ENCODE measurements at regions not wholly inside any gene's neighbourhood (a gene's known extent, or its start where the extent isn't known, plus 50 kb on each side); places are given as distances from the start of the nearest gene placed in this dataset.

DNA sequence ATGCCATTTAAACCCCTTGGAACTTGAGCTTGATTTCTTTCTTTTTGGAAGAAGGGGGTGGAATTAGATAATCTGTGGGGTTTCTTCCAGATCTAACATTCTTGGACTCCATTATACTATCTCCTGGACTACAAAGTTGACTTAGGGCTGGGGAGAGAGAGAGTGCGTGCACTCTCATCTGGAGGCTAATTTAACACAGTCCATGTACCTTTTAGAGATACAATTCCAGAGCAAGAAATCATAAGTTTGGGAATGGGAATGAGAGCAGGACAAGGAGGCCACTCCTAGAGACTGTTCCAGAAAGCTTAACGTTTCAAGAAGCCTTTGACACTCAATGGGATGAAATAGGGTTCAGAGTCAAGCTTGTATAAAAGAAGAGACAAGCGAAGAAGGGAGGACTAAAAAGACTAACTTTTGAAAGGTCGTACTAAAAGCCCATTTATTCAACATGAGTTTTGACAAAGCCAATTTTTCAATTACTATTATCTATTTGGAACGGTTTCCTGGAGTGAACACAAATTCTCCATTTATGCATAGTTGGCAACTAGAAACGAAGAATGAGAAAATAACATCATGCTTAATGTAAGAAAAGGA, 83.4 kb downstream of the ACTL7B start:
- FAIRE-seq (no peak), DNase-seq (ENCODE audit: low read depth) (no peak)
- no peak overlapping the region for H3K4me2 ChIP-seq (ENCODE audit: low read length)
- TF ChIP-seq, protein P1, sequence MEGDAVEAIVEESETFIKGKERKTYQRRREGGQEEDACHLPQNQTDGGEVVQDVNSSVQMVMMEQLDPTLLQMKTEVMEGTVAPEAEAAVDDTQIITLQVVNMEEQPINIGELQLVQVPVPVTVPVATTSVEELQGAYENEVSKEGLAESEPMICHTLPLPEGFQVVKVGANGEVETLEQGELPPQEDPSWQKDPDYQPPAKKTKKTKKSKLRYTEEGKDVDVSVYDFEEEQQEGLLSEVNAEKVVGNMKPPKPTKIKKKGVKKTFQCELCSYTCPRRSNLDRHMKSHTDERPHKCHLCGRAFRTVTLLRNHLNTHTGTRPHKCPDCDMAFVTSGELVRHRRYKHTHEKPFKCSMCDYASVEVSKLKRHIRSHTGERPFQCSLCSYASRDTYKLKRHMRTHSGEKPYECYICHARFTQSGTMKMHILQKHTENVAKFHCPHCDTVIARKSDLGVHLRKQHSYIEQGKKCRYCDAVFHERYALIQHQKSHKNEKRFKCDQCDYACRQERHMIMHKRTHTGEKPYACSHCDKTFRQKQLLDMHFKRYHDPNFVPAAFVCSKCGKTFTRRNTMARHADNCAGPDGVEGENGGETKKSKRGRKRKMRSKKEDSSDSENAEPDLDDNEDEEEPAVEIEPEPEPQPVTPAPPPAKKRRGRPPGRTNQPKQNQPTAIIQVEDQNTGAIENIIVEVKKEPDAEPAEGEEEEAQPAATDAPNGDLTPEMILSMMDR (IDR thresholded peaks at IDR 0.05; ENCODE audit: insufficient read depth, low read depth, low read length) = no peak
- no peak for TF ChIP-seq EZH2 (IDR thresholded peaks at IDR 0.05; ENCODE audit: insufficient read depth, low read length)
- H3K4me1 ChIP-seq (ENCODE audit: insufficient read depth, low read length) = peaks cover 11% of the 10 kb centered on the region
- H3K9me3 Mint-ChIP-seq (ENCODE audit: unreplicated experiment) = peaks cover 6% of the 10 kb centered on the region
- no peak overlapping the region for H3K4me3 ChIP-seq (ENCODE audit: insufficient read depth, low read depth, low read length)
- peaks cover 20% of the 10 kb centered on the region for H3K27me3 Mint-ChIP-seq (ENCODE audit: low read depth, unreplicated experiment)
- peaks cover 3% of the 10 kb centered on the region for H4K20me1 ChIP-seq (ENCODE audit: insufficient read depth, low read length)
- no peak overlapping the region for H3K27ac ChIP-seq (ENCODE audit: low read depth, low read length)
- H3K9me3 ChIP-seq (ENCODE audit: insufficient read depth, low read depth, low read length) = no peaks in the 10 kb centered on the region
- H2AFZ ChIP-seq (ENCODE audit: low read depth, low read length) = no peak overlapping the region
- H3K36me3 ChIP-seq (ENCODE audit: insufficient read depth, low read length) = no peaks in the 10 kb centered on the region
- H3K27ac Mint-ChIP-seq (ENCODE audit: unreplicated experiment) = no peak overlapping the region
- no peak overlapping the region for H3K9ac ChIP-seq (ENCODE audit: low read length)
- H3K79me2 ChIP-seq (ENCODE audit: insufficient read depth, low read length) = no peaks in the 10 kb centered on the region
- H3K27me3 ChIP-seq (ENCODE audit: insufficient read depth, low read length) = peaks cover 30% of the 10 kb centered on the region
- peaks cover 16% of the 10 kb centered on the region for H3K4me1 Mint-ChIP-seq (ENCODE audit: low read depth, unreplicated experiment)
- H3K4me3 Mint-ChIP-seq (ENCODE audit: unreplicated experiment) = no peak overlapping the region
- H3K36me3 Mint-ChIP-seq (ENCODE audit: low read depth, unreplicated experiment) = peaks cover 2% of the 10 kb centered on the region

DNA sequence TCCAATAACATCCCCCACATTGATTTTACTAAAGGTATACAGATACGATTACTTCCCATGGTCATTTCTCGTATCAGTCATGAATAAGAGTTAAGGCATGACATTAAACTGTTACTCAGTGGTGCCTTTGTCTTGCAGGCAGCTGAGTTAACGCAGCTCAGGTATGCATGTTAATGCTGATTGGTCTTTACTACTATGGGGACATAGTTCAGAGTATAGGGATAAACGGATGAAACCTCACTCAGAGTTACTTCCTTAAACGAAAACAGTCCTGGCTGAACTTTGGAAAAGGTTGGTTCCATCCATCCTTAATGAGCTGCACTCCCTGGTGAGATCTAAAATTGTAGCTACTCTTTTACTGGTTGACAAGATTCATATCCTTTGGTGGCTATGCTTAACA, 87.0 kb downstream of the ACTL7B start:
- Mint-ChIP-seq H3K4me1 (ENCODE audit: low read depth, unreplicated experiment) (no peaks in the 10 kb centered on the region), H3K27me3 (ENCODE audit: low read depth, unreplicated experiment) (peaks cover 19% of the 10 kb centered on the region), H3K4me3 (ENCODE audit: unreplicated experiment) (no peak overlapping the region), H3K36me3 (ENCODE audit: low read depth, unreplicated experiment) (no peaks in the 10 kb centered on the region), H3K27ac (ENCODE audit: unreplicated experiment) (no peak overlapping the region), H3K9me3 (ENCODE audit: unreplicated experiment) (peaks cover 4% of the 10 kb centered on the region)
- no peak for FAIRE-seq
- Histone ChIP-seq H3K9ac (ENCODE audit: low read length) (no peak overlapping the region), H3K79me2 (ENCODE audit: insufficient read depth, low read length) (no peaks in the 10 kb centered on the region), H3K4me1 (ENCODE audit: insufficient read depth, low read length) (no peaks in the 10 kb centered on the region), H3K4me3 (ENCODE audit: insufficient read depth, low read depth, low read length) (no peak overlapping the region), H4K20me1 (ENCODE audit: insufficient read depth, low read length) (no peaks in the 10 kb centered on the region), H2AFZ (ENCODE audit: low read depth, low read length) (no peak overlapping the region), H3K27me3 (ENCODE audit: insufficient read depth, low read length) (peaks cover 11% of the 10 kb centered on the region), H3K4me2 (ENCODE audit: low read length) (no peak overlapping the region), H3K9me3 (ENCODE audit: insufficient read depth, low read depth, low read length) (no peaks in the 10 kb centered on the region), H3K36me3 (ENCODE audit: insufficient read depth, low read length) (no peaks in the 10 kb centered on the region), H3K27ac (ENCODE audit: low read depth, low read length) (no peak overlapping the region)
- DNase-seq (ENCODE audit: low read depth) = no peak
- TF ChIP-seq, protein P1 (IDR thresholded peaks at IDR 0.05; ENCODE audit: insufficient read depth, low read depth, low read length) = no peak
- no peak for TF ChIP-seq EZH2 (IDR thresholded peaks at IDR 0.05; ENCODE audit: insufficient read depth, low read length)

- Histone ChIP-seq H3K36me3 (ENCODE audit: insufficient read depth, low read length) (no peaks in the 10 kb centered on the region), H3K79me2 (ENCODE audit: insufficient read depth, low read length) (no peaks in the 10 kb centered on the region), H4K20me1 (ENCODE audit: insufficient read depth, low read length) (no peaks in the 10 kb centered on the region), H3K4me1 (ENCODE audit: insufficient read depth, low read length) (no peaks in the 10 kb centered on the region), H3K4me2 (ENCODE audit: low read length) (no peak overlapping the region), H3K27ac (ENCODE audit: low read depth, low read length) (no peak overlapping the region), H3K27me3 (ENCODE audit: insufficient read depth, low read length) (peaks cover 3% of the 10 kb centered on the region), H3K9ac (ENCODE audit: low read length) (no peak overlapping the region), H3K4me3 (ENCODE audit: insufficient read depth, low read depth, low read length) (no peak overlapping the region), H2AFZ (ENCODE audit: low read depth, low read length) (no peak overlapping the region), H3K9me3 (ENCODE audit: insufficient read depth, low read depth, low read length) (no peaks in the 10 kb centered on the region)
- DNase-seq (ENCODE audit: low read depth) (no peak), FAIRE-seq (no peak)
- H3K36me3 Mint-ChIP-seq (ENCODE audit: low read depth, unreplicated experiment) = no peaks in the 10 kb centered on the region
- peaks cover 13% of the 10 kb centered on the region for H3K27me3 Mint-ChIP-seq (ENCODE audit: low read depth, unreplicated experiment)
- no peaks in the 10 kb centered on the region for H3K4me1 Mint-ChIP-seq (ENCODE audit: low read depth, unreplicated experiment)
- H3K27ac Mint-ChIP-seq (ENCODE audit: unreplicated experiment) = no peak overlapping the region
- no peak overlapping the region for H3K4me3 Mint-ChIP-seq (ENCODE audit: unreplicated experiment)
- peaks cover 4% of the 10 kb centered on the region for H3K9me3 Mint-ChIP-seq (ENCODE audit: unreplicated experiment)
- TF ChIP-seq, protein P1 (IDR thresholded peaks at IDR 0.05; ENCODE audit: insufficient read depth, low read depth, low read length) = no peak
Observed at GRCh38 chr9:108766626-108767161, 89.1 kb downstream of the ACTL7B start.

Measured in astrocyte (in vitro differentiated cells and primary cell).